Tibial nerve (tissue), 3 donors: ENCODE measurements at regions not wholly inside any gene's neighbourhood (a gene's known extent, or its start where the extent isn't known, plus 50 kb on each side); places are given as distances from the start of the nearest gene placed in this dataset.

Source experiments
- POLR2A ChIP-seq, 2 donors: fragments of 450-650 bp; IDR thresholded peaks; one replicate each; pipeline ENCODE4 v1.6.1; 2017; ENCODE audit warnings: antibody characterized with exemption in 2 of 2, mild to moderate bottlenecking in 2 of 2, moderate library complexity in 2 of 2
- TF ChIP-seq, protein P1 (sequence below), 5 experiments: fragments of 200-600 bp in 3 of 5; fragments of 450-650 bp in 2 of 5; sonication (generic) in 3 of 5; IDR thresholded peaks; one replicate each; pipeline ENCODE4 v1.5.1; 2016 to 2019; ENCODE audit warnings: antibody characterized with exemption in 5 of 5, mild to moderate bottlenecking in 3 of 5, moderate library complexity in 2 of 5

DNA sequence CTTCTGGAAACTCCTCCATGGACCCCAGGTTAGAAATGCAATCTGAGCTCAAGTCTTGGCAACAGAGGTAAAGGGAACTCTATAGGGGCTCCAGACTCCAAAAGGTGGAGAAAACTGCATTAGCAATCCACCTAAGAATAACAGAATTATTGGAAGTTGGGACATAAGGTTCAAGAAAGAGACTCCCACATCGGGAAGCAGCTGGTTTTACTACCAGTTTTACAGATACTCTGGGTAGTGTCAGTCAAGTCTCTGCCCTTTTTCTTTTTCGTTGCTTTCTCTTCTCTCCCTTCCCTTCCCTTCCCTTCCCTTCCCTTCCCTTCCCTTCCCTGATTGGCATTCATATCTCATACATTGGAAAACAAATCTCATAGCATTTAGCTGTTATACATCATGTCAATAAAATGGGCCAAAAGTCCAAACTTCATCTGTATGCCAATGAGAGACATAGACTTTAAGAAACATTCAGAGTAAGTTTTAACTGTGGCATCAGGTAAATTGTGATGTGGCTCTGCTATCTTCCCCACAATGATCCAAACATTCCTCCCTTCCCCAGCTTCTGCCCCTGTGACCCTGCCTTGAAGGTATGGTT, 166.7 kb downstream of the KCNE4 start:
- TF ChIP-seq, protein P1, sequence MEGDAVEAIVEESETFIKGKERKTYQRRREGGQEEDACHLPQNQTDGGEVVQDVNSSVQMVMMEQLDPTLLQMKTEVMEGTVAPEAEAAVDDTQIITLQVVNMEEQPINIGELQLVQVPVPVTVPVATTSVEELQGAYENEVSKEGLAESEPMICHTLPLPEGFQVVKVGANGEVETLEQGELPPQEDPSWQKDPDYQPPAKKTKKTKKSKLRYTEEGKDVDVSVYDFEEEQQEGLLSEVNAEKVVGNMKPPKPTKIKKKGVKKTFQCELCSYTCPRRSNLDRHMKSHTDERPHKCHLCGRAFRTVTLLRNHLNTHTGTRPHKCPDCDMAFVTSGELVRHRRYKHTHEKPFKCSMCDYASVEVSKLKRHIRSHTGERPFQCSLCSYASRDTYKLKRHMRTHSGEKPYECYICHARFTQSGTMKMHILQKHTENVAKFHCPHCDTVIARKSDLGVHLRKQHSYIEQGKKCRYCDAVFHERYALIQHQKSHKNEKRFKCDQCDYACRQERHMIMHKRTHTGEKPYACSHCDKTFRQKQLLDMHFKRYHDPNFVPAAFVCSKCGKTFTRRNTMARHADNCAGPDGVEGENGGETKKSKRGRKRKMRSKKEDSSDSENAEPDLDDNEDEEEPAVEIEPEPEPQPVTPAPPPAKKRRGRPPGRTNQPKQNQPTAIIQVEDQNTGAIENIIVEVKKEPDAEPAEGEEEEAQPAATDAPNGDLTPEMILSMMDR (IDR thresholded peaks at IDR 0.05): no peak
- TF ChIP-seq POLR2A (IDR thresholded peaks at IDR 0.05): no peak
